B cell (primary cell): ENCODE measurements at regions not wholly inside any gene's neighbourhood (a gene's known extent, or its start where the extent isn't known, plus 50 kb on each side); places are given as distances from the start of the nearest gene placed in this dataset.

ENCODE experiments used
- CTCF ChIP-seq: fragments of 200-600 bp; IDR thresholded peaks from one replicate; pipeline ENCODE4 v1.8.0; 2022; ENCODE audit warnings: antibody characterized with exemption, mild to moderate bottlenecking
- EZH2 ChIP-seq: IDR thresholded peaks from 2 replicates; pipeline ENCODE4 v1.6.1; 2012; ENCODE audit warnings: borderline replicate concordance, low read depth, mild to moderate bottlenecking, moderate library complexity, low read length; ENCODE audit not compliant: insufficient read depth, poor library complexity, severe bottlenecking

DNA sequence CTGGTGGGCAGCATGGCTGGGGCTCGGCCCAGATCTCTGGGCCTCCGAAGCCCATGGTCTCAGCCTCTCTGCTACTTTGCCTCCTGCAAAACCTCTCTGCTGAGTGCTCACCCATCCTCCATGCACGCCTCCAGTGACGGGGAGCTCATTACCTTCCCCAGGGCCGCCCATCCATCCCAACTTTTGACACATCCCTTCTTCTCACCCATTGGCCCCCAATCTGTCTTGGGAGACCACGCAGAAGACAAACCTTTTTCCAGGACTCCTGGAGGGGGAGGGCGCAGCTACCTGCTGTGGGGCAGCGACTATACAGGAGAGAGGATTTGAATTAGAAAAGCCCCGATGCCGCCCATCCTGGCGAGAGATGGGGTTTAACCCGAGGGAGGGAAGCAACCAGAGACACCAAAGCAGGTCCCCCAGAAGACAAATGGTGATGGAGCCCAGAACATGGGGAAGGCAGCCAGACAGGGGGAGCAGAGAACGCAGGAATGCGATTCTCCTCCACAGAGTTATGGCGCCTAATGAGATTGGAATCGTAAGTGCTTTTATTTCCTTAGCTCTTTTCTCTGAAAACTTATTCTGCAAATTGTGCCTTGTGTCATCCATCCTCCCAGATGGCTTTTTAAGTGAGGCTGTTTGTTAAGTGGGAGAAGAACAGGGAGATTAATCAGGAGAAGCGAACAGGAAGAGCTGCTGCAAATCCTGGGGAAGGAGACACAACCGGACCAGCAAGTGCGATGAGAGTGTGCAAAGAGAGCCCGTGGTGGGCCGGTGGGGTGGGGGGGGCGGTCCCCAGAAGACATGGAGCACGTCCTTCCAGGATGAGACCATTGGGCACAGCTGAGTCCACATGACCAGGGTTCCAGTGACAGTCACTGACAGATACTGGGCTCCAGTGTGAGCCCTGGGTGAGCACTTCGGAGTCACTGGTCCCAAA is 623.5 kb downstream of the MATN1 start:
- TF ChIP-seq CTCF (no peak), EZH2 (no peak)
